HepG2 (cell line): ENCODE measurements at regions not wholly inside any gene's neighbourhood (a gene's known extent, or its start where the extent isn't known, plus 50 kb on each side); places are given as distances from the start of the nearest gene placed in this dataset.
"Not testable (repeated sequence)": the region's sequence is repeated elsewhere in the genome, so short reads cannot be mapped to it uniquely, and the experiment has no call there.

Source experiments
- CHCHD3 ChIP-seq: sonication (generic); formaldehyde crosslinking; IDR thresholded peaks from 2 replicates; pipeline ENCODE4 v1.8.0; 2022; ENCODE audit warnings: mild to moderate bottlenecking, missing genetic modification reagents, moderate library complexity
- FOXM1 ChIP-seq: sonication (generic); formaldehyde crosslinking; IDR thresholded peaks from 2 replicates; pipeline ENCODE4 v1.5.0; 2020; ENCODE audit warnings: missing genetic modification reagents
- NPAS2 ChIP-seq: sonication (generic); formaldehyde crosslinking; IDR thresholded peaks from 2 replicates; pipeline ENCODE4 v1.8.0; 2022; ENCODE audit warnings: mild to moderate bottlenecking, missing genetic modification reagents, borderline replicate concordance
- NR1H2 ChIP-seq: sonication (generic); formaldehyde crosslinking; IDR thresholded peaks from 2 replicates; pipeline ENCODE4 v1.8.1; 2022; ENCODE audit warnings: low read depth, missing genetic modification reagents, borderline replicate concordance
- POLR2A ChIP-seq, 2 experiments: IDR thresholded peaks; 2 replicates each; pipeline ENCODE4 v1.6.1; 2011; ENCODE audit warnings: low read depth in 2 of 2, low read length in 2 of 2, mild to moderate bottlenecking in 1 of 2, moderate library complexity in 1 of 2; ENCODE audit not compliant: insufficient read depth in 1 of 2
- TEAD3 ChIP-seq: optimal IDR thresholded peaks from 2 replicates; pipeline ENCODE3; 2016; ENCODE audit warnings: borderline replicate concordance
- ZKSCAN1 ChIP-seq: fragments of 150-350 bp; IDR thresholded peaks from 2 replicates; pipeline ENCODE4 v1.6.1; 2014; ENCODE audit warnings: low read length
- ZNF350 ChIP-seq: sonication (generic); formaldehyde crosslinking; IDR thresholded peaks from 2 replicates; pipeline ENCODE4 v1.4.0; 2020; ENCODE audit warnings: mild to moderate bottlenecking, low read depth, missing genetic modification reagents, borderline replicate concordance
- ZNF468 ChIP-seq: sonication (generic); formaldehyde crosslinking; IDR thresholded peaks from 2 replicates; pipeline ENCODE4 v1.8.0; 2022; ENCODE audit warnings: mild to moderate bottlenecking, moderate library complexity, missing genetic modification reagents
- ZNF660 ChIP-seq: sonication (generic); formaldehyde crosslinking; IDR thresholded peaks from 2 replicates; pipeline ENCODE4 v1.5.1; 2020; ENCODE audit warnings: mild to moderate bottlenecking, low read depth, missing genetic modification reagents, borderline replicate concordance
- TF ChIP-seq, protein P1 (sequence below): sonication (generic); formaldehyde crosslinking; IDR thresholded peaks from 2 replicates; pipeline ENCODE4 v1.4.0; 2020; ENCODE audit warnings: mild to moderate bottlenecking, missing genetic modification reagents
- TF ChIP-seq, protein P2 (sequence below): sonication (generic); formaldehyde crosslinking; IDR thresholded peaks from 2 replicates; pipeline ENCODE4 v1.4.0; 2020; ENCODE audit warnings: mild to moderate bottlenecking, missing genetic modification reagents
- TF ChIP-seq, protein P3 (sequence below): IDR thresholded peaks from 2 replicates; pipeline ENCODE4 v1.6.1; 2016; ENCODE audit warnings: missing biosample characterization, missing genetic modification reagents, low read depth

DNA sequence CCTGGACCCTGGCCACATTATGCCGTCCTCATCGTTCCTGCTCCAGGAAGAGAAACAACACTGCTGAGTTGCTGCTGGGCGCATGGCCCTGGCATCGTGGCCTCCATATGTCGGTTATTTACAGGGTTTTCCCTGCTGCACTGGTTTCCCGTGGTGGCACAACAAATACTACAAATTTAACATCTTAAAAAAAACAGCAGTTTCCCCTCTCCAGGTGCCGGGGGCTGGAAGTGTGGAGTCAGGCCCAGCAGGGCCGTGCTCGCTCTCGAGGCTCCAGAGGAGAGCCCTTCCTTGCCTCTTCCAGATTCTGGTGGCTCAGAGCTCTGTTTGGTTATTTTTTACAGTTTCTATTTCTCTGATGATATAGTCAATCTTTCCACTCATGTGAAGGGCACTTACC lies 777.8 kb upstream of the TPTE start:
- TF ChIP-seq TEAD3 (CRISPR knock-in tag); FOXM1 (CRISPR knock-in tag); ZKSCAN1; ZNF350 (CRISPR knock-in tag); ZNF660 (CRISPR knock-in tag); NR1H2 (CRISPR knock-in tag); NPAS2; CHCHD3 (CRISPR knock-in tag); POLR2A (IDR thresholded peaks at IDR 0.05; ENCODE audit: insufficient read depth in 1 of 2, low read depth in 2 of 2, low read length in 2 of 2); ZNF468 (CRISPR knock-in tag): not testable (repeated sequence)
- TF ChIP-seq, protein P1, sequence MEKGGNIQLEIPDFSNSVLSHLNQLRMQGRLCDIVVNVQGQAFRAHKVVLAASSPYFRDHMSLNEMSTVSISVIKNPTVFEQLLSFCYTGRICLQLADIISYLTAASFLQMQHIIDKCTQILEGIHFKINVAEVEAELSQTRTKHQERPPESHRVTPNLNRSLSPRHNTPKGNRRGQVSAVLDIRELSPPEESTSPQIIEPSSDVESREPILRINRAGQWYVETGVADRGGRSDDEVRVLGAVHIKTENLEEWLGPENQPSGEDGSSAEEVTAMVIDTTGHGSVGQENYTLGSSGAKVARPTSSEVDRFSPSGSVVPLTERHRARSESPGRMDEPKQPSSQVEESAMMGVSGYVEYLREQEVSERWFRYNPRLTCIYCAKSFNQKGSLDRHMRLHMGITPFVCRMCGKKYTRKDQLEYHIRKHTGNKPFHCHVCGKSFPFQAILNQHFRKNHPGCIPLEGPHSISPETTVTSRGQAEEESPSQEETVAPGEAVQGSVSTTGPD (CRISPR knock-in tag), result not testable (repeated sequence)
- TF ChIP-seq, protein P2, sequence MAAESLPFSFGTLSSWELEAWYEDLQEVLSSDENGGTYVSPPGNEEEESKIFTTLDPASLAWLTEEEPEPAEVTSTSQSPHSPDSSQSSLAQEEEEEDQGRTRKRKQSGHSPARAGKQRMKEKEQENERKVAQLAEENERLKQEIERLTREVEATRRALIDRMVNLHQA (CRISPR knock-in tag), result not testable (repeated sequence)
- TF ChIP-seq, protein P3, sequence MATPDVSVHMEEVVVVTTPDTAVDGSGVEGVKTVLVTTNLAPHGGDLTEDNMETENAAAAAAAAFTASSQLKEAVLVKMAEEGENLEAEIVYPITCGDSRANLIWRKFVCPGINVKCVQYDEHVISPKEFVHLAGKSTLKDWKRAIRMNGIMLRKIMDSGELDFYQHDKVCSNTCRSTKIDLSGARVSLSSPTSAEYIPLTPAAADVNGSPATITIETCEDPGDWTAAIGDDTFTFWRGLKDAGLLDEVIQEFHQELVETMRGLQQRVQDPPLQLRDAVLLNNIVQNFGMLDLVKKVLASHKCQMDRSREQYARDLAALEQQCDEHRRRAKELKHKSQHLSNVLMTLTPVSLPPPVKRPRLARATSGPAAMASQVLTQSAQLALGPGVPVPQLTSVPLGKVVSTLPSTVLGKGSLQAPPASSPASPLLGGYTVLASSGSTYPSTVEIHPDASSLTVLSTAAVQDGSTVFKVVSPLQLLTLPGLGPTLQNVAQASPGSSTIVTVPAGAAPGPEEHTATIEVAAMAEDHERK, result not testable (repeated sequence)
